Mesendoderm (in vitro differentiated cells): ENCODE measurements at regions not wholly inside any gene's neighbourhood (a gene's known extent, or its start where the extent isn't known, plus 50 kb on each side); places are given as distances from the start of the nearest gene placed in this dataset.
A peak's percentile ranks its signal among the peaks of the same experiment; 100 is the strongest.

Source experiments
- DNase-seq: peaks from one replicate; pipeline ENCODE4 v3.0.0; 2013
- H2AK5ac ChIP-seq: 2 replicates; pipeline ENCODE4 v1.6.1; 2013; ENCODE audit warnings: low read length, inconsistent platforms
- H2BK120ac ChIP-seq: 2 replicates; pipeline ENCODE4 v1.6.1; 2013; ENCODE audit warnings: low read depth, mild to moderate bottlenecking, low read length, moderate library complexity, mixed read lengths
- H2BK15ac ChIP-seq: replicated peaks from 2 replicates; pipeline ENCODE4 v1.6.1; 2013; ENCODE audit warnings: low read depth, mild to moderate bottlenecking, moderate library complexity
- H2BK5ac ChIP-seq: 2 replicates; pipeline ENCODE4 v1.6.1; 2013; ENCODE audit warnings: low read length, inconsistent platforms
- H3K18ac ChIP-seq: 2 replicates; pipeline ENCODE4 v1.6.1; 2013; ENCODE audit warnings: mild to moderate bottlenecking, low read length, mixed read lengths
- H3K23ac ChIP-seq: one replicate; pipeline ENCODE4 v1.6.1; 2013; ENCODE audit warnings: low read length
- H3K27ac ChIP-seq: 2 replicates; pipeline ENCODE4 v1.5.1; 2013; ENCODE audit warnings: low read depth, mild to moderate bottlenecking, inconsistent platforms, low read length, moderate library complexity
- H3K27me3 ChIP-seq: 2 replicates; pipeline ENCODE4 v1.6.1; 2013; ENCODE audit warnings: low read length, control low read depth, mild to moderate bottlenecking, inconsistent platforms; ENCODE audit not compliant: insufficient read depth, poor library complexity
- H3K36me3 ChIP-seq: 2 replicates; pipeline ENCODE4 v1.6.1; 2013; ENCODE audit warnings: low read length, inconsistent platforms; ENCODE audit not compliant: control insufficient read depth, insufficient read depth
- H3K4ac ChIP-seq: one replicate; pipeline ENCODE4 v1.6.1; 2013; ENCODE audit warnings: low read depth, mild to moderate bottlenecking, low read length, moderate library complexity
- H3K4me1 ChIP-seq: 2 replicates; pipeline ENCODE4 v1.6.1; 2013; ENCODE audit warnings: low read depth, low read length, inconsistent platforms; ENCODE audit not compliant: control insufficient read depth
- H3K4me2 ChIP-seq: 2 replicates; pipeline ENCODE4 v1.6.1; 2013; ENCODE audit warnings: low read length
- H3K4me3 ChIP-seq: 2 replicates; pipeline ENCODE4 v1.5.1; 2013; ENCODE audit warnings: mild to moderate bottlenecking, low read length
- H3K56ac ChIP-seq: one replicate; pipeline ENCODE4 v1.6.1; 2013; ENCODE audit warnings: low read length
- H3K79me1 ChIP-seq: 2 replicates; pipeline ENCODE4 v1.6.1; 2013; ENCODE audit warnings: low read length, inconsistent platforms
- H3K79me2 ChIP-seq: 2 replicates; pipeline ENCODE4 v1.6.1; 2013; ENCODE audit warnings: mild to moderate bottlenecking, low read length; ENCODE audit not compliant: control insufficient read depth, insufficient read depth
- H3K9ac ChIP-seq: 2 replicates; pipeline ENCODE4 v1.6.1; 2013; ENCODE audit warnings: low read length, inconsistent platforms
- H4K5ac ChIP-seq: one replicate; pipeline ENCODE4 v1.6.1; 2013; ENCODE audit warnings: low read length
- H4K8ac ChIP-seq: one replicate; pipeline ENCODE4 v1.6.1; 2013; ENCODE audit warnings: low read depth, mild to moderate bottlenecking, control low read depth, low read length, moderate library complexity
- WGBS: extraction: QIAGEN DNeasy Blood & Tissue Kit; methylation state at CpG from one replicate; pipeline ENCODE4 v1.1.7; 2013; ENCODE audit warnings: low lambda C conversion rate, missing lambda C conversion rate; ENCODE audit not compliant: insufficient coverage; ENCODE audit errors: extremely low coverage; 5-methylcytosine and 5-hydroxymethylcytosine counted together

DNA sequence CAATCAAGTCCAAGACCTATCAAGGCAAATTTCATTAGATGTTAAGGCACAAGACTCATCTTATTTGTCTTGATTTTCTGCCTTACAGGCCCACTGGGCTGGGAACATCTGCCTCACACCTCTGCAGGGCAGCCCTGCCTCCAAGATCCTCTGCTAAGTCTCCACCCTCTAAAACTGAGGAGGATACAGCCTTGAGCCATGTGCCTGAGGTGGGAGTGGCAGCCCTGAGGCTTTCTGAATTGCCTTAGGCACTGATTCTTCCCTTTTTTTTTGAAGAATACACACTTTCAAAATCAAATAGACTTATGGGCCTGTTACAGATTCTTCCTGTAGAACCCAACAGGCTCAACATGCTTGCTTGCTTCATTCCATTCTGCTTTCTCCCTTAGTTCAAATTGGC is 544.3 kb upstream of the ADAMTS5 start:
- H3K4me2 ChIP-seq = no peak overlapping the region
- no peak overlapping the region for H3K56ac ChIP-seq
- H2BK120ac ChIP-seq = no peak overlapping the region
- no peak overlapping the region for H2AK5ac ChIP-seq
- H2BK15ac ChIP-seq = no peak overlapping the region
- H4K5ac ChIP-seq = no peak overlapping the region
- H3K4me1 ChIP-seq = no peaks in the 10 kb centered on the region
- H4K8ac ChIP-seq = no peak overlapping the region
- H3K36me3 ChIP-seq = no peaks in the 10 kb centered on the region
- no peaks in the 10 kb centered on the region for H3K79me1 ChIP-seq
- H3K79me2 ChIP-seq = no peaks in the 10 kb centered on the region
- H3K4ac ChIP-seq = no peak overlapping the region
- no peak overlapping the region for H3K9ac ChIP-seq
- H3K18ac ChIP-seq = no peak overlapping the region
- H3K4me3 ChIP-seq = no peak overlapping the region
- H3K27ac ChIP-seq = no peak overlapping the region
- no peak overlapping the region for H3K23ac ChIP-seq
- no peak overlapping the region for H2BK5ac ChIP-seq
- no peaks in the 10 kb centered on the region for H3K27me3 ChIP-seq
- DNase-seq = peak; percentile 3

DNA sequence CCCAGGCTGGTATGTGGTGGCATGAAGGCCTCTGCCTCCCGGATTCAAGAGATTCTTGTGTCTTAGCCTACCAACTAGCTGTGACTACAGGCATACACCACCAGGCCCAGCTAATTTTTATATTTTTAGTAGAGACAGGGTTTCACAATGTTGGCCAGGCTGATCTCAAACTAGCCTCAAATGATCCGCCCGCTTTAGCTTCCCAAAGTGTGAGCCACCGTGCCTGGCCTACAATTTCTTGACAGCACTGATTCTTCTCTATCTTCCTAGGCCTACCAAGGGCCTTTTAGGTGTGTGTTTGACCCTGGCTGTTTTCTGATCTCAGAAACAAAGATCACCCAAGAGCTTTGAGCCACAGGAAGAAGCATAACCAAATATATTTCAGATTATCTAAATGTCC is 540.8 kb upstream of the ADAMTS5 start:
- no peak overlapping the region for H3K4me2 ChIP-seq
- no peak overlapping the region for H2AK5ac ChIP-seq
- no peak overlapping the region for H3K4ac ChIP-seq
- DNase-seq = no peak
- no peak overlapping the region for H3K56ac ChIP-seq
- H3K79me1 ChIP-seq = no peaks in the 10 kb centered on the region
- H3K23ac ChIP-seq = no peak overlapping the region
- H3K27me3 ChIP-seq = no peaks in the 10 kb centered on the region
- no peak overlapping the region for H2BK120ac ChIP-seq
- no peak overlapping the region for H2BK5ac ChIP-seq
- H3K18ac ChIP-seq = no peak overlapping the region
- no peak overlapping the region for H3K4me3 ChIP-seq
- H3K9ac ChIP-seq = no peak overlapping the region
- H3K27ac ChIP-seq = no peak overlapping the region
- no peak overlapping the region for H4K5ac ChIP-seq
- H3K4me1 ChIP-seq = no peaks in the 10 kb centered on the region
- WGBS = no CpG with 5 or more reads among the region's 4 CpGs
- H4K8ac ChIP-seq = no peak overlapping the region
- H2BK15ac ChIP-seq = no peak overlapping the region
- H3K79me2 ChIP-seq = no peaks in the 10 kb centered on the region
- H3K36me3 ChIP-seq = no peaks in the 10 kb centered on the region

DNA sequence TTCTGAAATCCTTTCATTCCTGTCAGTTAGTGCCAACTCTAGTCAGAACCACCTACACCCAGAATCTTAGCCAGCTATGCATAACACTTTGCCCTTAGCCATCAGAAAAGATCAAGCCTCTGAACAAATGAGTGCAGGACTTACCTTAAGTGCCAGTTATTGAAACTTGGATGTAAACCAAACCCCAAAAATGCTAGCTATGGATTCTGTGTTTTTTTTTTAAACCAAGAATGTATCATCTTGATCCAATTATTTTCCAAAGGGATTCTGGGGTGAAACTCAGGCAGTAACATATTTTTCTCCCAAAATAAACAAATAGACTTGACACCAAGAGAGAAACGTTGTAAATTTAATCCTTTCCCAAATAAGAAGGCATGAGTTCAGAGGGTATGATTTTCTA is 538.6 kb upstream of the ADAMTS5 start:
- no peak overlapping the region for H3K18ac ChIP-seq
- DNase-seq = no peak
- WGBS = no CpG with 5 or more reads among the region's 1 CpG

GRCh38 chr21:27502801-27503200 is 535.9 kb upstream of the ADAMTS5 start:
- H2AK5ac ChIP-seq = no peak overlapping the region
- H3K36me3 ChIP-seq = no peaks in the 10 kb centered on the region
- no CpG with 5 or more reads among the region's 3 CpGs for WGBS
- no peak overlapping the region for H3K23ac ChIP-seq
- no peak overlapping the region for H2BK15ac ChIP-seq
- H3K27me3 ChIP-seq = no peaks in the 10 kb centered on the region
- no peak overlapping the region for H2BK5ac ChIP-seq
- H4K5ac ChIP-seq = no peak overlapping the region
- no peak overlapping the region for H2BK120ac ChIP-seq
- no peaks in the 10 kb centered on the region for H3K4me1 ChIP-seq
- no peak overlapping the region for H4K8ac ChIP-seq
- H3K4ac ChIP-seq = no peak overlapping the region
- no peak overlapping the region for H3K27ac ChIP-seq
- no peak for DNase-seq
- H3K9ac ChIP-seq = no peak overlapping the region
- H3K4me3 ChIP-seq = no peak overlapping the region
- H3K18ac ChIP-seq = no peak overlapping the region
- H3K56ac ChIP-seq = no peak overlapping the region
- no peaks in the 10 kb centered on the region for H3K79me1 ChIP-seq
- H3K79me2 ChIP-seq = no peaks in the 10 kb centered on the region
- no peak overlapping the region for H3K4me2 ChIP-seq

More for the DNA sequence above, 538.6 kb upstream of the ADAMTS5 start:
- H2BK15ac ChIP-seq = no peak overlapping the region
- no peak overlapping the region for H4K5ac ChIP-seq
- no peak overlapping the region for H3K56ac ChIP-seq
- no peaks in the 10 kb centered on the region for H3K4me1 ChIP-seq
- no peak overlapping the region for H3K23ac ChIP-seq
- H3K4ac ChIP-seq = no peak overlapping the region
- no peak overlapping the region for H3K4me3 ChIP-seq
- no peak overlapping the region for H3K27ac ChIP-seq
- no peak overlapping the region for H2BK5ac ChIP-seq
- H3K79me1 ChIP-seq = no peaks in the 10 kb centered on the region
- H4K8ac ChIP-seq = no peak overlapping the region
- H3K79me2 ChIP-seq = no peaks in the 10 kb centered on the region
- no peak overlapping the region for H2BK120ac ChIP-seq
- no peaks in the 10 kb centered on the region for H3K27me3 ChIP-seq
- no peaks in the 10 kb centered on the region for H3K36me3 ChIP-seq
- no peak overlapping the region for H3K9ac ChIP-seq
- H2AK5ac ChIP-seq = no peak overlapping the region
- H3K4me2 ChIP-seq = no peak overlapping the region

DNA sequence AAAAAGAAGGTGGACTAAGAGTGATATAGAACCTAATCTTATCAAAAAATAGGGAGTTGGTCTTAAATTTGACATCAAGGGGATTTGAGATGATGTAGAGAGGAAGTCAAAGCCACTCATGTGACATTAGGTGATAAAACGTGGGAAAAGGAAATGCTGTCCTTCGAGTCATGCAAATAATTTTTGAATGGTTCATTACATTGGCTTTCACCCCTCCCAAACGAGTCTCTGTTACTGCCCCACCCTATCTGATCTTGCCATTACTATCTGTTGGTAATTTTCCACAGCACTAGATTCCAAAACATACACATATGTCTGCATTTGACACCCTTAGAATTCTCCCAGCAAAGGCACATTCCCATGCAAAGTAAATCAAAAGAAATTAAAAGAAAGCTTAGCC is 531.1 kb upstream of the ADAMTS5 start:
- H3K4me2 ChIP-seq = no peak overlapping the region
- no peak overlapping the region for H3K23ac ChIP-seq
- DNase-seq = no peak
- H3K27ac ChIP-seq = no peak overlapping the region
- H2BK5ac ChIP-seq = no peak overlapping the region
- H3K4ac ChIP-seq = no peak overlapping the region
- no peak overlapping the region for H3K4me3 ChIP-seq
- no peaks in the 10 kb centered on the region for H3K36me3 ChIP-seq
- no peaks in the 10 kb centered on the region for H3K27me3 ChIP-seq
- H3K4me1 ChIP-seq = no peaks in the 10 kb centered on the region
- H2BK120ac ChIP-seq = no peak overlapping the region
- no peak overlapping the region for H4K5ac ChIP-seq
- no peak overlapping the region for H2BK15ac ChIP-seq
- H3K79me2 ChIP-seq = no peaks in the 10 kb centered on the region
- H2AK5ac ChIP-seq = no peak overlapping the region
- H4K8ac ChIP-seq = no peak overlapping the region
- no peak overlapping the region for H3K18ac ChIP-seq
- WGBS = no CpG with 5 or more reads among the region's 3 CpGs
- H3K79me1 ChIP-seq = no peaks in the 10 kb centered on the region
- no peak overlapping the region for H3K56ac ChIP-seq
- no peak overlapping the region for H3K9ac ChIP-seq

- no peak overlapping the region for H3K4me3 ChIP-seq
- no peak for DNase-seq
- H2AK5ac ChIP-seq = no peak overlapping the region
- H4K5ac ChIP-seq = no peak overlapping the region
- no peak overlapping the region for H2BK5ac ChIP-seq
- no peaks in the 10 kb centered on the region for H3K4me1 ChIP-seq
- H4K8ac ChIP-seq = no peak overlapping the region
- H3K27me3 ChIP-seq = no peaks in the 10 kb centered on the region
- no peaks in the 10 kb centered on the region for H3K36me3 ChIP-seq
- H2BK15ac ChIP-seq = no peak overlapping the region
- no CpG with 5 or more reads among the region's 1 CpG for WGBS
- H3K4me2 ChIP-seq = no peak overlapping the region
- H3K79me2 ChIP-seq = no peaks in the 10 kb centered on the region
- H3K9ac ChIP-seq = no peak overlapping the region
- H3K56ac ChIP-seq = no peak overlapping the region
- H3K27ac ChIP-seq = no peak overlapping the region
- H3K18ac ChIP-seq = no peak overlapping the region
- no peaks in the 10 kb centered on the region for H3K79me1 ChIP-seq
- no peak overlapping the region for H3K4ac ChIP-seq
- H3K23ac ChIP-seq = no peak overlapping the region
- no peak overlapping the region for H2BK120ac ChIP-seq
Observed at GRCh38 chr21:27495836-27496235, 528.9 kb upstream of the ADAMTS5 start.
